ENCODE measurements at regions not wholly inside any gene's neighbourhood (a gene's known extent, or its start where the extent isn't known, plus 50 kb on each side); places are given as distances from the start of the nearest gene placed in this dataset.

DNA sequence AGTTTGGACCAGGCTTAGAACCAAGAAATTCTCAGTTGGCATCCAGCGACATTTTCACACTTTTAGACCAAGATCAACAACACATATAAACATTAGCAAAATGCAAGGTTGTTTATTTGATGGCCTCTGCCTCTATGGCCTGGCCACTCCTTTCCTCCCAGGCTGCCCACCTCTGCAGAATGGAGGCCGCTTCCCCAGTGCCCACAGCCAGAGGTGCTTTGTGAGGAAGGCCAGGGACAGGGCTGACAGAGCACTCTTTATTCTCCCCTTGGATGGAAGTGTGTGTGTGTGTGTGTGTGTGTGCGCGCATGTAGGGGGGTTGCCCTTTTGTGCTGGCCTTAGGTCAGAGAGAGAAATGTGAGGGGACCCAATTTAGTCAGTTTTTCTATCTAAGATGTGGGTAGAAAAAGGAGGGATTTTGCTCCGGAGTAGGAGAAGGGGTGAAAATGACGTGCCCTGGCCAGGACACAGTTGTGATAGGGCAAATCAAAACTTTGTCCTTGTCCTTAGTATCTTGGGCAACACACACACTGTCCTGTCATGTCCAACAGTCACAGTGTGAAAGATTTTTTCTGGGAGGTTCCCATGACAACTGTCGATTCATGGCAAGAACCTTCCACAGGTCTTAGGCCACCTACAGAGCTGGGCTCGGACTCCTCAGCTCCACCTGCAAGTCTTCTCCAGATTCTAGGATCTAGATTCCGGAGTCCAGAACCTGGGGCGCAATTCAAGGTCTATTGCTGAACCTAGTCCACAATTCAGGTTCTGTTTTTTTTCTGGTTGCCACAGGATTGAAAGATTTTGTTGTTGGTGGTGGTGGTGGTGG lies 104.9 kb upstream of the SLC2A1 start:
- TF ChIP-seq, protein P1, sequence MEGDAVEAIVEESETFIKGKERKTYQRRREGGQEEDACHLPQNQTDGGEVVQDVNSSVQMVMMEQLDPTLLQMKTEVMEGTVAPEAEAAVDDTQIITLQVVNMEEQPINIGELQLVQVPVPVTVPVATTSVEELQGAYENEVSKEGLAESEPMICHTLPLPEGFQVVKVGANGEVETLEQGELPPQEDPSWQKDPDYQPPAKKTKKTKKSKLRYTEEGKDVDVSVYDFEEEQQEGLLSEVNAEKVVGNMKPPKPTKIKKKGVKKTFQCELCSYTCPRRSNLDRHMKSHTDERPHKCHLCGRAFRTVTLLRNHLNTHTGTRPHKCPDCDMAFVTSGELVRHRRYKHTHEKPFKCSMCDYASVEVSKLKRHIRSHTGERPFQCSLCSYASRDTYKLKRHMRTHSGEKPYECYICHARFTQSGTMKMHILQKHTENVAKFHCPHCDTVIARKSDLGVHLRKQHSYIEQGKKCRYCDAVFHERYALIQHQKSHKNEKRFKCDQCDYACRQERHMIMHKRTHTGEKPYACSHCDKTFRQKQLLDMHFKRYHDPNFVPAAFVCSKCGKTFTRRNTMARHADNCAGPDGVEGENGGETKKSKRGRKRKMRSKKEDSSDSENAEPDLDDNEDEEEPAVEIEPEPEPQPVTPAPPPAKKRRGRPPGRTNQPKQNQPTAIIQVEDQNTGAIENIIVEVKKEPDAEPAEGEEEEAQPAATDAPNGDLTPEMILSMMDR (conservative IDR thresholded peaks at IDR 0.05) = no peak
- no peak overlapping the region for H3K27ac ChIP-seq

GRCh38 chr1:43062527-43063095 lies 103.9 kb upstream of the SLC2A1 start:
- H3K27ac ChIP-seq = no peak overlapping the region
- TF ChIP-seq, protein P1 (conservative IDR thresholded peaks at IDR 0.05) = no peak

- TF ChIP-seq, protein P1 (conservative IDR thresholded peaks at IDR 0.05) = no peak
- H3K27ac ChIP-seq = no peak overlapping the region
Measured at GRCh38 chr1:43061757-43062156, 103.1 kb upstream of the SLC2A1 start.

GRCh38 chr1:43059640-43060574 lies 101.2 kb upstream of the SLC2A1 start:
- no peak overlapping the region for H3K27ac ChIP-seq
- TF ChIP-seq, protein P1 (conservative IDR thresholded peaks at IDR 0.05) = no peak

GRCh38 chr1:43058545-43059360 lies 100.1 kb upstream of the SLC2A1 start:
- H3K27ac ChIP-seq = no peak overlapping the region
- TF ChIP-seq, protein P1 (conservative IDR thresholded peaks at IDR 0.05) = no peak

DNA sequence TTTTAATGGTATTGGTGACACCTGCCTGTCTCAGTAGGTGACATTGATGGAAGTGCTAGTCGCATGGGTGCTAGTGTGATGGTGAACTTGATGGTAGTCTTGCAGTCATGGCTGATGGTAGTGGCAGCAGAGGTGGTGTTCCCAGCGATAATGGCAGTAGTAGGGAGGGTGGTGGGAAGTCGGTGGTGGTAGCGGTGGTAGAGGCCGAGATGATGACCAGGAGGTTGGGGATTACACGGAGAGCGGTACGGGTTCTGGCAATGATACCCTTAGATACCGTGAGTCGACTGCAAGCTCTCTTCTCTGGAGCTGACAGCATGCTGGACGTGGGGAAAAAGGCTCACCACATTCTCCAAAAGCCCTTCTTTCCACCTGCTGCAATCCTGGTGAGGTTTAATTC lies 99.4 kb upstream of the SLC2A1 start:
- H3K27ac ChIP-seq = no peak overlapping the region
- TF ChIP-seq, protein P1 (conservative IDR thresholded peaks at IDR 0.05) = no peak
